ENCODE measurements at regions not wholly inside any gene's neighbourhood (a gene's known extent, or its start where the extent isn't known, plus 50 kb on each side); places are given as distances from the start of the nearest gene placed in this dataset.

DNA sequence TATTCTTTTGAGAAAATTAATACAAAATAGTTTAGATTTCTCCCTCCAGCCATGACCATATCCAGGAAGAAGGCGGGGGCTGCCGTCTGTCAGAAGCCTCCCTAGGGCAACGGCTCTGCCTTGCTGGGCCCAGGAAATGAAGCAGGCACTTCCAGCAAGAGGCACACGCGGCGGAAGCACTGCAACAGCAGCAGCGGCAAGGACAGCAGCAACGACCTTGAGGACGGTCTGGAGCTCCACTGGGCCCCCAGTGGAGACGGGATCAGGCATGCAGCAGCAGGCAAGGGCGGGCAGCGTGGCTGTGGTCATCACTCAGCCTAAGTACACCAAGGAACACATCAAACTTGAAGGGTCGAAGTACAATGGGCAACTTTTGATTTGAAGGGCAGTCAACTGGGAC is 61.3 kb upstream of the EPHA6 start:
- no peaks in the 10 kb centered on the region for H3K4me1 Mint-ChIP-seq
- H3K27me3 Mint-ChIP-seq (ENCODE audit: low read depth), result no peaks in the 10 kb centered on the region
- no peak overlapping the region for H3K27ac Mint-ChIP-seq
- POLR2A ChIA-PET, result no interaction called here
- 0 out of 2 replicates have a peak, but pooled peaks cover 7% of the 10 kb centered on the region for H3K9me3 Mint-ChIP-seq
- ATAC-seq, result peak; percentile 34; the same call in 1 of the 2 replicates
- H3K4me3 Mint-ChIP-seq, result no peak overlapping the region
- no peaks in the 10 kb centered on the region for H3K36me3 Mint-ChIP-seq
- DNase-seq (ENCODE audit: low spot score), result no peak
- CTCF ChIA-PET, result no interaction called here
- no peak for TF ChIP-seq ZNF121 (CRISPR knock-in tag; IDR thresholded peaks at IDR 0.05)
- TF ChIP-seq, protein P1, sequence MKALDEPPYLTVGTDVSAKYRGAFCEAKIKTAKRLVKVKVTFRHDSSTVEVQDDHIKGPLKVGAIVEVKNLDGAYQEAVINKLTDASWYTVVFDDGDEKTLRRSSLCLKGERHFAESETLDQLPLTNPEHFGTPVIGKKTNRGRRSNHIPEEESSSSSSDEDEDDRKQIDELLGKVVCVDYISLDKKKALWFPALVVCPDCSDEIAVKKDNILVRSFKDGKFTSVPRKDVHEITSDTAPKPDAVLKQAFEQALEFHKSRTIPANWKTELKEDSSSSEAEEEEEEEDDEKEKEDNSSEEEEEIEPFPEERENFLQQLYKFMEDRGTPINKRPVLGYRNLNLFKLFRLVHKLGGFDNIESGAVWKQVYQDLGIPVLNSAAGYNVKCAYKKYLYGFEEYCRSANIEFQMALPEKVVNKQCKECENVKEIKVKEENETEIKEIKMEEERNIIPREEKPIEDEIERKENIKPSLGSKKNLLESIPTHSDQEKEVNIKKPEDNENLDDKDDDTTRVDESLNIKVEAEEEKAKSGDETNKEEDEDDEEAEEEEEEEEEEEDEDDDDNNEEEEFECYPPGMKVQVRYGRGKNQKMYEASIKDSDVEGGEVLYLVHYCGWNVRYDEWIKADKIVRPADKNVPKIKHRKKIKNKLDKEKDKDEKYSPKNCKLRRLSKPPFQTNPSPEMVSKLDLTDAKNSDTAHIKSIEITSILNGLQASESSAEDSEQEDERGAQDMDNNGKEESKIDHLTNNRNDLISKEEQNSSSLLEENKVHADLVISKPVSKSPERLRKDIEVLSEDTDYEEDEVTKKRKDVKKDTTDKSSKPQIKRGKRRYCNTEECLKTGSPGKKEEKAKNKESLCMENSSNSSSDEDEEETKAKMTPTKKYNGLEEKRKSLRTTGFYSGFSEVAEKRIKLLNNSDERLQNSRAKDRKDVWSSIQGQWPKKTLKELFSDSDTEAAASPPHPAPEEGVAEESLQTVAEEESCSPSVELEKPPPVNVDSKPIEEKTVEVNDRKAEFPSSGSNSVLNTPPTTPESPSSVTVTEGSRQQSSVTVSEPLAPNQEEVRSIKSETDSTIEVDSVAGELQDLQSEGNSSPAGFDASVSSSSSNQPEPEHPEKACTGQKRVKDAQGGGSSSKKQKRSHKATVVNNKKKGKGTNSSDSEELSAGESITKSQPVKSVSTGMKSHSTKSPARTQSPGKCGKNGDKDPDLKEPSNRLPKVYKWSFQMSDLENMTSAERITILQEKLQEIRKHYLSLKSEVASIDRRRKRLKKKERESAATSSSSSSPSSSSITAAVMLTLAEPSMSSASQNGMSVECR (CRISPR knock-in tag; IDR thresholded peaks at IDR 0.05; ENCODE audit: borderline replicate concordance), result no peak

DNA sequence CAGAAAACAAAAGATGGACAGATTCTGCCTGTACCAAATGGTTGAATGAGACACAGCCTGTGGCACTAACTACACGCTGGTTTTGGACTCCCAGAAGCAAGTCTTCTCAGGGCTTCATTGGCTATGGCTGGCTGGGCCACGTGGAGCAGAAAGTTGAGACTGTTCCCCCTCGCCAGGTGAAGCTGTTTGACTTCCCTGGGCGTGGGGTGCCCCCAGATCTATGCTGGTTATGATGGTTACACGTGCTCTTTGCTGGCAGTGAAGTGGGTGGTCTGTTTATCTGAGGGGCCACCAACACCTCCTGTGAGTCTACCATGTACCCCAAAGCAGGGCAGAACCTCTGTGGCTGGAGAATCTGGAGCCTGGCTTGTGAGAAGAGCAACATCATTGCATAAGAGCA is 60.3 kb upstream of the EPHA6 start:
- Mint-ChIP-seq H3K27me3 (ENCODE audit: low read depth) (no peaks in the 10 kb centered on the region), H3K27ac (no peak overlapping the region), H3K9me3 (0 out of 2 replicates have a peak, but pooled peaks cover 8% of the 10 kb centered on the region), H3K4me1 (no peaks in the 10 kb centered on the region), H3K4me3 (no peak overlapping the region), H3K36me3 (no peaks in the 10 kb centered on the region)
- CTCF ChIA-PET, result no interaction called here
- TF ChIP-seq JAZF1 (CRISPR knock-in tag; IDR thresholded peaks at IDR 0.05), result no peak
- no peak for TF ChIP-seq RORB (CRISPR knock-in tag; IDR thresholded peaks at IDR 0.05)
- TF ChIP-seq, protein P2, sequence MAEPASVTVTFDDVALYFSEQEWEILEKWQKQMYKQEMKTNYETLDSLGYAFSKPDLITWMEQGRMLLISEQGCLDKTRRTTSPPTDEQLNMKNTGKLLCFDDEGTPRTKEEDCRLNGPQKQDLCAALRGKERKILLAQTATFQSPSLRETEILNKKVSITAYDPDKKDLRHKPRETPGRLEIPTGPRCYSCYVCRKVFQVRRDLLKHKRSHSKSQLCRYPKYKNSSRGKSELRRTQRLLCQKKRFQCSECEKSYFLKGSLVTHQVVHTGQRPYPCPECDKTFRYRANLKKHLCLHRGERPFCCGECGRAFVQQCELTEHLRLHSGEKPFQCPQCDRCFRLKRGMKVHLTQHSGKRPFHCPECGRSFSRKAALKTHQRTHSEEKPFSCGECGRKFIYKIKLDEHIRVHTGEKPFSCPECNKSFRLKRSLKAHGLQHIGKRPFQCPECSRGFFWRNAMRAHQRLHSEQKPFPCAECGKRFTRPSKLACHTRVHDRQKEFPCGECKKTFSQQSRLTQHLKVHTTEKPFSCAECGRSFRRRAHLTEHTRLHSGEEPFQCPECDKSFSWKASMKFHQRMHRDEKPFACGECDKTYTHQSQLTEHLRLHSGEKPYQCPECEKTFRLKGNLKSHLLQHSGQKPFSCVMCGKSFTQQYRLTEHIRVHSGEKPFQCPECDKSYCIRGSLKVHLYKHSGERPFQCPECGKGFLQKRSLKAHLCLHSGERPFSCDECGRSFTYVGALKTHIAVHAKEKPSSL (CRISPR knock-in tag; conservative IDR thresholded peaks at IDR 0.05), result no peak
- TF ChIP-seq, protein P1 (CRISPR knock-in tag; IDR thresholded peaks at IDR 0.05; ENCODE audit: borderline replicate concordance), result no peak
- no peak for TF ChIP-seq HMGA2 (CRISPR knock-in tag; IDR thresholded peaks at IDR 0.05)
- TF ChIP-seq SOX15 (CRISPR knock-in tag; IDR thresholded peaks at IDR 0.05), result no peak
- no peak for TF ChIP-seq ZNF219 (CRISPR knock-in tag; IDR thresholded peaks at IDR 0.05; ENCODE audit: borderline replicate concordance)
- POLR2A ChIA-PET, result no interaction called here
- DNase-seq (ENCODE audit: low spot score), result no peak
- no peak for ATAC-seq

DNA sequence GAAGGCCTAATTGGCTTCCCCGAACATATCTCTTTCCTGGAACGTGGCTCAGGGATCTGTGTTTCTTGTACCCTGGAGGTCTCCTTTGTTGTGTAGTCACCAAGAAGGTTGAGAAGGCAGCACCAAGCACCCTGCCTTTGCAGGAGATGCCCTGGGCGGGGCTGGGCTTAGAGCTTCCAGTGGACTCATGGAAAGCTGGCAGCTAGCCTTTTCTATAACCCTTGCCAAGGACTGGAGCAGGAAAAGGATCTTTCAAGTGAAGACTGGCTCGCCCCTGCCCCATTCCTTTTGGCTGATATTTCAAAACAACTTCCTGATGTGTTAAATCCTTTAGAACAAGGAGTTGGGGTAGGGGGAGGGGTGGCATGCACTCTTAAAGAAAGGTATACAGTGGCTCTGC is 58.9 kb upstream of the EPHA6 start:
- CTCF ChIA-PET, result no interaction called here
- H3K4me3 Mint-ChIP-seq, result no peak overlapping the region
- no peaks in the 10 kb centered on the region for H3K36me3 Mint-ChIP-seq
- TF ChIP-seq SP1 (CRISPR knock-in tag; conservative IDR thresholded peaks at IDR 0.05) (no peak), FOXP1 (CRISPR knock-in tag; IDR thresholded peaks at IDR 0.05; ENCODE audit: borderline replicate concordance) (no peak), ZNF121 (CRISPR knock-in tag; IDR thresholded peaks at IDR 0.05) (no peak)
- TF ChIP-seq, protein P3, sequence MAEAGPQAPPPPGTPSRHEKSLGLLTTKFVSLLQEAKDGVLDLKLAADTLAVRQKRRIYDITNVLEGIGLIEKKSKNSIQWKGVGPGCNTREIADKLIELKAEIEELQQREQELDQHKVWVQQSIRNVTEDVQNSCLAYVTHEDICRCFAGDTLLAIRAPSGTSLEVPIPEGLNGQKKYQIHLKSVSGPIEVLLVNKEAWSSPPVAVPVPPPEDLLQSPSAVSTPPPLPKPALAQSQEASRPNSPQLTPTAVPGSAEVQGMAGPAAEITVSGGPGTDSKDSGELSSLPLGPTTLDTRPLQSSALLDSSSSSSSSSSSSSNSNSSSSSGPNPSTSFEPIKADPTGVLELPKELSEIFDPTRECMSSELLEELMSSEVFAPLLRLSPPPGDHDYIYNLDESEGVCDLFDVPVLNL (CRISPR knock-in tag; IDR thresholded peaks at IDR 0.05; ENCODE audit: borderline replicate concordance, low read depth), result no peak
- TF ChIP-seq, protein P4, sequence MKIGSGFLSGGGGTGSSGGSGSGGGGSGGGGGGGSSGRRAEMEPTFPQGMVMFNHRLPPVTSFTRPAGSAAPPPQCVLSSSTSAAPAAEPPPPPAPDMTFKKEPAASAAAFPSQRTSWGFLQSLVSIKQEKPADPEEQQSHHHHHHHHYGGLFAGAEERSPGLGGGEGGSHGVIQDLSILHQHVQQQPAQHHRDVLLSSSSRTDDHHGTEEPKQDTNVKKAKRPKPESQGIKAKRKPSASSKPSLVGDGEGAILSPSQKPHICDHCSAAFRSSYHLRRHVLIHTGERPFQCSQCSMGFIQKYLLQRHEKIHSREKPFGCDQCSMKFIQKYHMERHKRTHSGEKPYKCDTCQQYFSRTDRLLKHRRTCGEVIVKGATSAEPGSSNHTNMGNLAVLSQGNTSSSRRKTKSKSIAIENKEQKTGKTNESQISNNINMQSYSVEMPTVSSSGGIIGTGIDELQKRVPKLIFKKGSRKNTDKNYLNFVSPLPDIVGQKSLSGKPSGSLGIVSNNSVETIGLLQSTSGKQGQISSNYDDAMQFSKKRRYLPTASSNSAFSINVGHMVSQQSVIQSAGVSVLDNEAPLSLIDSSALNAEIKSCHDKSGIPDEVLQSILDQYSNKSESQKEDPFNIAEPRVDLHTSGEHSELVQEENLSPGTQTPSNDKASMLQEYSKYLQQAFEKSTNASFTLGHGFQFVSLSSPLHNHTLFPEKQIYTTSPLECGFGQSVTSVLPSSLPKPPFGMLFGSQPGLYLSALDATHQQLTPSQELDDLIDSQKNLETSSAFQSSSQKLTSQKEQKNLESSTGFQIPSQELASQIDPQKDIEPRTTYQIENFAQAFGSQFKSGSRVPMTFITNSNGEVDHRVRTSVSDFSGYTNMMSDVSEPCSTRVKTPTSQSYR (CRISPR knock-in tag; IDR thresholded peaks at IDR 0.05), result no peak
- TF ChIP-seq, protein P5, sequence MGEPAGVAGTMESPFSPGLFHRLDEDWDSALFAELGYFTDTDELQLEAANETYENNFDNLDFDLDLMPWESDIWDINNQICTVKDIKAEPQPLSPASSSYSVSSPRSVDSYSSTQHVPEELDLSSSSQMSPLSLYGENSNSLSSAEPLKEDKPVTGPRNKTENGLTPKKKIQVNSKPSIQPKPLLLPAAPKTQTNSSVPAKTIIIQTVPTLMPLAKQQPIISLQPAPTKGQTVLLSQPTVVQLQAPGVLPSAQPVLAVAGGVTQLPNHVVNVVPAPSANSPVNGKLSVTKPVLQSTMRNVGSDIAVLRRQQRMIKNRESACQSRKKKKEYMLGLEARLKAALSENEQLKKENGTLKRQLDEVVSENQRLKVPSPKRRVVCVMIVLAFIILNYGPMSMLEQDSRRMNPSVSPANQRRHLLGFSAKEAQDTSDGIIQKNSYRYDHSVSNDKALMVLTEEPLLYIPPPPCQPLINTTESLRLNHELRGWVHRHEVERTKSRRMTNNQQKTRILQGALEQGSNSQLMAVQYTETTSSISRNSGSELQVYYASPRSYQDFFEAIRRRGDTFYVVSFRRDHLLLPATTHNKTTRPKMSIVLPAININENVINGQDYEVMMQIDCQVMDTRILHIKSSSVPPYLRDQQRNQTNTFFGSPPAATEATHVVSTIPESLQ (CRISPR knock-in tag; IDR thresholded peaks at IDR 0.05), result no peak
- POLR2A ChIA-PET, result no interaction called here
- DNase-seq (ENCODE audit: low spot score) (no peak), ATAC-seq (no peak)
- H3K27me3 Mint-ChIP-seq (ENCODE audit: low read depth), result no peaks in the 10 kb centered on the region
- 0 out of 2 replicates have a peak, but pooled peaks cover 8% of the 10 kb centered on the region for H3K9me3 Mint-ChIP-seq
- no peaks in the 10 kb centered on the region for H3K4me1 Mint-ChIP-seq
- H3K27ac Mint-ChIP-seq, result no peak overlapping the region

Measured in WTC11 (cell line).